Mesothelial cell of epicardium (in vitro differentiated cells): ENCODE measurements at regions not wholly inside any gene's neighbourhood (a gene's known extent, or its start where the extent isn't known, plus 50 kb on each side); places are given as distances from the start of the nearest gene placed in this dataset. TPM values are rescaled to one million over a fixed set of nuclear protein-coding genes. Genes with fewer than 3 reads are reported as not detected.

ENCODE experiments used
- DNase-seq, 2 experiments: peaks; one replicate each; pipeline ENCODE4 v3.0.0; 2021; ENCODE audit warnings: low spot score in 2 of 2; ENCODE audit not compliant: unreplicated experiment in 2 of 2
- H3K27ac Mint-ChIP-seq: 2 replicates; pipeline ENCODE4 v1.8.0; 2021; ENCODE audit warnings: mixed read lengths
- H3K27me3 Mint-ChIP-seq: 2 replicates; pipeline ENCODE4 v1.8.0; 2021; ENCODE audit warnings: low read depth, mixed read lengths
- H3K36me3 Mint-ChIP-seq: 2 replicates; pipeline ENCODE4 v1.8.0; 2021; ENCODE audit warnings: mixed read lengths
- H3K4me1 Mint-ChIP-seq: 2 replicates; pipeline ENCODE4 v1.8.0; 2021; ENCODE audit warnings: mixed read lengths
- H3K4me3 Mint-ChIP-seq: 2 replicates; pipeline ENCODE4 v1.8.0; 2021; ENCODE audit warnings: mild to moderate bottlenecking, moderate library complexity, mixed read lengths
- H3K9me3 Mint-ChIP-seq: 2 replicates; pipeline ENCODE4 v1.8.0; 2021; ENCODE audit warnings: mixed read lengths
- microRNA-seq: library from miRNA; unstranded; fragments of <30 nt; microRNA quantifications from one replicate; pipeline ENCODE4 v1.2.0, GENCODE V29; 2021; ENCODE audit warnings: inconsistent platforms, mixed read lengths
- TF ChIP-seq, protein P1 (sequence below): fragments of 200-600 bp; sonication (generic); IDR thresholded peaks from one replicate; pipeline ENCODE4 v1.5.0; 2021; ENCODE audit warnings: antibody characterized with exemption; ENCODE audit not compliant: unreplicated experiment

DNA sequence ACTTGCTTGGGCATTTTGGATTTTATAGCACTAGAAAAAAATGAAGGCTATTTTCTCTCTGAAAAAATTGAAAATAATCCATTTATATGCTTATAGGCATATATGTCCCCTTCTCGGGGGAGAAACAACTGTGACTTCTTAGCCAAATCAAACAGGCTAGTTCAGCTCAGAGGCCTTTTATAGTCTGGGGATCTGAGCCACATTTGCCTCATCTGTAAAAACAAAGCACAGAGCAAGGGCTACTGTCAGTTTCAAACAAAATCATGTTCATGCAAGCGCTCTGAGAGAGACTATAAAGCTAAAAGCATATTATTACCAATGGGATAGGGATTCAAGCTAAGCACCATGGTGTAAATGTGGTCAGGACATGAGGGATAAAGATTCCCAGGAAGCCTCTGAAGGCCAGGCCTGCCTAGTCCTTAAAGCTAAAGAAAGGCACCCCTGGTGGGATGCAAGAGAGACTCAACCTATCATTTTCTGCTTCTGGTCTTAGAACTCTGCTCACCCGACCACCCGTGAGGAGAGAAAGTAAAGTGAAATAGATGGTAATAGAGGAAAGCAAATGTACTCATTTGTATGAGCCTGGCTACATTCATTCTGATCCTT lies 51.0 kb upstream of the IL12A start:
- no peaks in the 10 kb centered on the region for H3K4me1 Mint-ChIP-seq
- no peak overlapping the region for H3K27ac Mint-ChIP-seq
- H3K9me3 Mint-ChIP-seq, result peaks cover 25% of the 10 kb centered on the region
- no peak overlapping the region for H3K4me3 Mint-ChIP-seq
- TF ChIP-seq, protein P1, sequence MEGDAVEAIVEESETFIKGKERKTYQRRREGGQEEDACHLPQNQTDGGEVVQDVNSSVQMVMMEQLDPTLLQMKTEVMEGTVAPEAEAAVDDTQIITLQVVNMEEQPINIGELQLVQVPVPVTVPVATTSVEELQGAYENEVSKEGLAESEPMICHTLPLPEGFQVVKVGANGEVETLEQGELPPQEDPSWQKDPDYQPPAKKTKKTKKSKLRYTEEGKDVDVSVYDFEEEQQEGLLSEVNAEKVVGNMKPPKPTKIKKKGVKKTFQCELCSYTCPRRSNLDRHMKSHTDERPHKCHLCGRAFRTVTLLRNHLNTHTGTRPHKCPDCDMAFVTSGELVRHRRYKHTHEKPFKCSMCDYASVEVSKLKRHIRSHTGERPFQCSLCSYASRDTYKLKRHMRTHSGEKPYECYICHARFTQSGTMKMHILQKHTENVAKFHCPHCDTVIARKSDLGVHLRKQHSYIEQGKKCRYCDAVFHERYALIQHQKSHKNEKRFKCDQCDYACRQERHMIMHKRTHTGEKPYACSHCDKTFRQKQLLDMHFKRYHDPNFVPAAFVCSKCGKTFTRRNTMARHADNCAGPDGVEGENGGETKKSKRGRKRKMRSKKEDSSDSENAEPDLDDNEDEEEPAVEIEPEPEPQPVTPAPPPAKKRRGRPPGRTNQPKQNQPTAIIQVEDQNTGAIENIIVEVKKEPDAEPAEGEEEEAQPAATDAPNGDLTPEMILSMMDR, result no peak
- no peaks in the 10 kb centered on the region for H3K27me3 Mint-ChIP-seq
- DNase-seq, result no peak
- peaks cover 9% of the 10 kb centered on the region for H3K36me3 Mint-ChIP-seq

DNA sequence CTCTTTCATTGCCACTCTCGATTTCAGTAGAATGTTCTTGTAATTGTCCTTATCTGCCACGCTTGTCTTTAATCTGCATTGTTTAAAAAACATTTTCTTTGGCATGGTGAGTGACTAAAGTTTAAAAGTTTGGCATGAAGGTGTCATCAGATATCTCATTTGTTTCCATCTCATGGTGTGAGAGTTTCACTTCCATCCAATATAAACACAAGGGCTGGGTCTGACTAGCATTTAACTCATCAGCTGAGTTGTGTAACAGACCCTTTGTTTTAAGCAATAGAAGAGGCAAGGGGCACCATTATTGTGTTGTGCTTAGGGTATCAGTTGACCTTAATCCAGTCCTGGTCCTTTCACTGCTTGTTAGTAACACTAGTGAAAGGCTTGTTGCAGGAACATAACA lies 49.9 kb upstream of the IL12A start:
- TF ChIP-seq, protein P1, result no peak
- Mint-ChIP-seq H3K4me1 (no peaks in the 10 kb centered on the region), H3K27me3 (no peaks in the 10 kb centered on the region), H3K9me3 (peaks cover 16% of the 10 kb centered on the region), H3K27ac (no peak overlapping the region), H3K36me3 (peaks cover 6% of the 10 kb centered on the region), H3K4me3 (no peak overlapping the region)
- DNase-seq, result no peak

Small RNAs in the stretch of these regions (microRNA-seq; reads per million reads assigned to microRNA genes)
- not detected for gene MIR3919
